Fibroblast of the conjunctiva (primary cell): ENCODE measurements at regions not wholly inside any gene's neighbourhood (a gene's known extent, or its start where the extent isn't known, plus 50 kb on each side); places are given as distances from the start of the nearest gene placed in this dataset.

Experiments
- DNase-seq: peaks from one replicate; pipeline ENCODE4 v3.0.0-alpha.2; 2010; ENCODE audit warnings: low read depth

DNA sequence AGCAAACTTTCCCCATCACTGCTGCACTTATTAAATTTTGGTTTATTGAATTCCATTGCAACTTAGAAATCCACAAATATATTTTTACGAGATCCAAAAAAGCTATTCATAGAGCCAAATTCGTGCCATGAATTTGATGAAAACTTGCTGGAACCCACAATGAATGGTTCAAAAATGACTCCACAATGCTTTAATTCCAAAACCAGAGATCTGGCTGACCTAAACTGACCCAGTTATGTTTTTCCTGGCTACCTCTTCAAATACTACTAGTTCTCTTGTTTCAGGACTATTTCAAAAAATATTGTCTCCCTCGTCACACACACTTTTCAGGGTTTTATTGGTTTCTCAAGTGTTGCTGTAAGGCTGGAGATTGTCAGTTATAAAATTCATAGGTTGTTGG is 474.8 kb downstream of the PDGFC start:
- peak; percentile 1 for DNase-seq

DNA sequence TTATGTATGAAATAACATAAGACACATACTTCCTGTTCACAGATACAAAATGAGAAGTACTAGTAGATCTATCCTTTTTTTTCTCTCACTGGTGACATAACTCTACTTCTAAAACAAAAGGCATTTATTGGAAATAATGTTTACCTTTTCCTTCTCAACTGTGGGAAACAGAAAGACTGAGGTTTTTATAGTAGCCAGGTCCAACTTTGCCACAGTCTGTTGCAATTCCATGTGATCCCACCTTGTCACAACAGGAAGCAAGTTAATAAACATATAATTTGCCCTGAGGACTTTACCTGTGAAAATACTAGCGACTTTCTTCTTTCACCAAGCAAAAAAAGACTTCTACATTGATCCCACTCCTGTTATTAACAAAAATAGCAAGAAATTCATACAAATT is 475.8 kb downstream of the PDGFC start:
- DNase-seq = no peak

DNA sequence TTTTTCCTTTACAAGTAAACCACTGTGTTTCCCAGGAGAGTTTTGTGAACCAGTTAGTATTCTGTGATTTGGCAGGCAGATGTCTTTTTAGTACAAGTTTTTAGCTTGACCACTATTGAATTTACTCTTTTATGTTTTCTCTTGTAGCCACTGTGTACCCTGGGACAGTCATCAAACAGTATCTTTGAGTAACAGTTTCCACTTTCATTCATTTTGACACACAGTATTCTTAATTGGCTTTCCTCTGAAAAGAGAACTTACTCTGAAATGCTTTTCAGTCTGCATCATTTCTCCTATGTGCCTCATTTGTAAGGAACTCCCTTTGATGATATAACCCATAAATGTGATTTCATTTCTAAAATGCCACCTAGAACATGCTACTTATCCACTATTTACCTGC is 476.5 kb downstream of the PDGFC start:
- no peak for DNase-seq

DNA sequence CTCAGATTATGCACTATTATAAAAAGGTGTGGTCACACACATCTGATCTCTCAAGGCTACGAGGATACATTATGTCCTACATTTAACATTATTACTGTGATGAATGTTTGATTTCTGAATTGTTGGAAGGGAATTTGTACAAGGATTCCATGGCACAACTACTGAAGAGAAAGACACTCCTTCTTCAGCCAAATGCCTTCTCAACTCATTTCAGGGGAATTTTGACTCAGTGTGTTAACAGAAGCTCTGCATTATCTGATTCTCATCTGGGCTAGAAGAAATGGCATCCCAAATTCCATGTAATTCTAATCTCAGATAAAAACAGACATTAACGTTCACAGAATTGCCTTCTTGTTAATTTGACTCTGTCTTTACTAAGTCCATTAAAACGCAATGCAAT is 477.7 kb downstream of the PDGFC start:
- no peak for DNase-seq

DNA sequence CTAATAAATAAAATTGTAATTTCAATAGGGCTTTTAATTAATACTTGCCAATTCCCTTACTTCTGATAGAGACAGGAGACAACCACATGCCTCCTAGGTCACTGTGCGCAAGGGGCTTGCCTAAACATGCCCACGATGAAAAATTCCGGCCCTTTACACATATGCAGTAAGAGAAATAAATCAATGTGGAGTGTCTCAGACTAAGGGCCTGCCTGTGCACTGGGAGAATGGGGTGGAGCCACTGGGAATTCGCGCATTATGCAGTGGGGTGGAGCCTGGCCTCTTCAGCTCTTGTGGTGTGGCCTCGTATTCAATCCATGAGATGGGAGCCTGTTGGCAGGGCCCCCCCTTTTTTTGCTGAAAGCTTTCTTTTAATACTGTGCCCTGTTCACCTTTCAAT is 484.5 kb downstream of the PDGFC start:
- no peak for DNase-seq

DNA sequence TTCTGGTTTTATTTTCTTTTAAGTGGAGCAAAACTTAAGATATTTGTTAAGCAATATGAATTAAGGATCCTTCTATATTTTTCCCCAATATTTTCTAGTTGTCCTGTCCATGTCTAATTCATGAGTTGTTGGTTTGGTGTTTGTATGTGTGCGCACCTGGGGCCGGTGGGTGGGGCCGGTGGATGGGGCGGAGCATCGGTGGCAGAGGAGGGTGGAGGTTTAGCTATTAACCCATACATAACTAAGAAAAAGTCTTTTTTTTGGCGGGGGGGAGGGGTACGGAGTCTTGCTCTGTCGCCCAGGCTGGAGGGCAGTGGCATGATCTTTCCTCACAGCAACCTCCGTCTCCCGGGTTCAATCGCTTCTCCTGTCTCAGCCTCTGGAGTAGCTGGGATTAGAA is 489.8 kb downstream of the PDGFC start:
- no peak for DNase-seq

DNA sequence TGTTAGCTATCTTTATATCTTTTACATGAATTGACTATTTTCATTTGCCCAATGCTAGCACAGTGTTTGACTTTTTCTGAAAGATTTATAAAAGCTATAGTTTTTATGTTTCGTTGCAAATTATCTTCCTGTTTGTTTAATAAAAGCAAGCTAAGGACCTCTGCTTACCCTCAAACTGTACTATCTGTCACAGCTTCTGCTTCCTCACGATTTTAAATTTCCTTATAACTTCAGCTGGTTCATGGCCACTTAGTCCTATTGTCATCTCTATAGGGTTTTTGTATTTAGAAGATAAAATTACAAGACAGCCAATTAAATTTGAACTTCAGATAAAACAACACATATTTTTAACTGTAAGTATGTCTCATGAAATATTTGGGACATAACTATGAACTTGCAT is 494.0 kb downstream of the PDGFC start:
- no peak for DNase-seq

DNA sequence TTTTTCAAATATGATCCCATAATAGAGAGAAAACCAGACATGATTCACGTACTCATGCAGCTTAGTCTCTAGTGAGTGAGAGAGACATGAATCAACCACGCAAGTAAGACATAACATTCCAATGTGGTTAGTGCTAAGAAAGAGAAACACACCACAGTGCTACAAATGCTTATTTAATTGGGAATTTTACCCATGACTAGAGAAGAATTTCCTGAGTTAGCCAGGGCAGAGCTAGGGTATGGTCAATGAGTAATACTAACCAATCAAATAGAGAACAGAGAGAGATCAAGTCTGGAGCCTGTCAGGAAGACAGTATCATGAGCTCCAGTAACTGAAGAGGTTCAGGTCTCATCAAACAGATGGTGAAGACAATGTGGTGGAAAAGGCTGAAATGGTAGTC is 495.2 kb downstream of the PDGFC start:
- peak; percentile 83 for DNase-seq

DNA sequence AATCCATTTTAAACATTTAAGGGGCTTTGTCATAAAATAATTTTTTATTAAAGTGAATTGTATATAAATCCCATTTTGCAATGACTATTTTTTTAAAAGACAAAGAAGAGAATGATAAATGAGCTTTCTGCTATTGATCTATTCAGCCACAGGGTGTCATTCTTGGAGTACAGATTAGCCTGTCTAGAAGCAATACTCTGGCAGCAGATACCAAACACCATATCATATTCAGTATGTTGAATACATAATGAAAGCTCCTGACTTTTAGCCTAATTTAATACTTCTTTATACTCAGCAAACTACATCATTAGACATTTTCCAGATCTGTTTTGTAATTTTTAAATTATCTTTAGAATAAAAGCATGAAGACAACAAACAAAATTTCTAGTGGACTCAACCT is 496.3 kb downstream of the PDGFC start:
- peak; percentile 59 for DNase-seq

DNA sequence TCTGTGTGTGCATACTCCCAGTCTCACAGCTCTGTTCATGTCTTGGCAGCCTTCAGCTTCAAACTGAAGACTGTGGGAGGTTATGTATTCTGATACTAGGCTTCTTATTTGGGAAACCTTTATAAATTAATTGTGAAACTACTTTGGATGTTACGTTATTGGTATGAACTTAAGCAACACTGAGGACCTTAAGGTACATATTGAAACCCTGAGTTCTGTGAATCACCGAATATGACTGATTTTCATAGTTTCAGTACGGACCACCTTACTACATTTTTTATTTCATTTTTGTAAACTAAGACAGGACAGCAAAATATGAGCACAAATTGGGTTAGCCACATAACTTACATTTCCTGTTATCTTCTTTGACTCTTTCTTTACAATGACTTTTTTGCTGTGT is 498.4 kb downstream of the PDGFC start:
- DNase-seq = no peak

DNA sequence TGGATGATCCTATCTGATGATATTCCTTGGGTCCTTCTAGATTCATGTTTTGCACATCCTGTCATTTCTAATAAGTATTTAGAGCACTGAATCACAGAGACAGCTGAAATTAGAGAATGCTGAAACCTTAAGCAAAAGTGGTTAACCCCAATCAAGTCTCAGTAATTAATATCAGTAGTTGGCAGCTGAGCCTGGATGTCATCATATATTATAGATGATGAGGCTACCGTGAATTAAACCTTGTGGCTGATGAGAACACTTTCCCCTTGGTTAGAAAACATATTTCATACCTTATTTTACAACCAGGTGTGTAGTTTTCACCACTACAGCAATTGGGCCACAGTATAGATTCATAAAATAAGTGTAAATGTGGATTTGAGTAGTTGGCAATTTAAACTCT is 499.0 kb downstream of the PDGFC start:
- no peak for DNase-seq

DNA sequence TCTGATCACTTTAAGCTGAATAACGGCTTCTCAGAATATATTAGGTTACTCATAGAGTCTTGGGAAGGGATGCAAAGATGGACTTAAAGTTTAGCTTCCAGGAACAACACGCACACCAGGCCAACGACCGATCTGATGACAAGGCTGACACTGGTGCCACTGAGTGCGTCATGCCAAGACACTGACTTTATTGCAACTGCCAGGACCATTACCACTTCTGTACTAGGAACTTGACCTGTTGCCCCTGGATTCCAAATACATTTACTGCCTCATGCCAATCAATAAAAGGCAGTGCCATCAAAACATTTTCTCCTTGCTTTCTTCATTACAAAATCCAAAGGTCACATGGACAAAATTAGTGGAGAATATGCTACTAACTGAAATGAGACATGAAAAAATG is 505.9 kb upstream of the CTSO start:
- DNase-seq = no peak

DNA sequence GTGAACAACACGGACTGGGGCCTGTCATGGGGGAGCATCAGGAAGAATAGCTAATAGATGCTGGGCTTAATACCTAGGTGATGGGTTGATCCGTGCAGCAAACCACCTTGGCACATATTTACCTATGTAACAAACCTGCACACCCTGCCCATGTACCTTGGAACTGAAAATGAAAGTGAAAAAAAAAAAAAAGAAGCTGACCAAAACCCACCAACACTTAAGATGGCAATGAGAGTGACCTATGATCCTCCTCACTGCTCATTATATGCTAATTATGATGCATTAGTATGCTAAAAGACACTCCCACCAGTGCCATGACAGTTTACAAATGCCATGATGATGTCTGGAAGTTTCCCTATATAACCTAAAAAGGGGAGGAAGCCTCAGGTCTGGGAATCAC is 503.2 kb upstream of the CTSO start:
- no peak for DNase-seq

DNA sequence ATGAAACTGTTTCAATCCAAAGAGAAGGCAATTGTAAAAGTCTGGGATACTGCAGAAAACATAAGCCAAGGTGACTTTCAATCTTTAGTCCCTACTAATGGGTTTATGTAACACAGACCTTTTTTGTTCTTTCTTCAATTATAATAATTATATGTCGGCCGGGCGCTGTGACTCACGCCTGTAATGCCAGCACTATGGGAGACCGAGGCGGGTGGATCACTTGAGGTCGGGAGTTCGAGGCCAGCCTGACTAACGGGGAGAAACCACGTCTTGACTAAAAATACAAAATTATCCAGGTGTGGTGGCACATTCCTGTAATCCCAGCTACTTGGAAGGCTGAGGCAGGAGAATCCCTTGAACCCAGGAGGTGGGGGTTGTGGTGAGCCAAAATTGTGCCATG is 489.8 kb upstream of the CTSO start:
- no peak for DNase-seq

DNA sequence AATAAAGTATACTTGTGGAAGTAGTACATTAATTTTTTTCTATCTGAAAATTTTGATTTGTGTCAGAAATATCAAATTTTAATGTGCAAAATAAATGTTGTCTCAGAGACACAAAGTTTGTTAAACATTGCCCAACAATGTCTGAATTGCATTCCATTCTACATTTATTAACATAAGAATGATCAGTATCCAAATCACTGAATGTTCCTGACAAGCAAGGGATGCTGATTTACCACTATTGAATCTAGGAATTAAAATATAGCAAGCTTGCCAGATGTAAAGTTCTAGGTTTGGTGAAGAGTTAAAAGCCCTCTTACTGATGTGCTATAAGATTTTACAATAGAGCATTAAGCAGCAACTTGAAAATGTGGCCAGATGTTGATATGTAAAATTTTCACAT is 489.2 kb upstream of the CTSO start:
- no peak for DNase-seq

DNA sequence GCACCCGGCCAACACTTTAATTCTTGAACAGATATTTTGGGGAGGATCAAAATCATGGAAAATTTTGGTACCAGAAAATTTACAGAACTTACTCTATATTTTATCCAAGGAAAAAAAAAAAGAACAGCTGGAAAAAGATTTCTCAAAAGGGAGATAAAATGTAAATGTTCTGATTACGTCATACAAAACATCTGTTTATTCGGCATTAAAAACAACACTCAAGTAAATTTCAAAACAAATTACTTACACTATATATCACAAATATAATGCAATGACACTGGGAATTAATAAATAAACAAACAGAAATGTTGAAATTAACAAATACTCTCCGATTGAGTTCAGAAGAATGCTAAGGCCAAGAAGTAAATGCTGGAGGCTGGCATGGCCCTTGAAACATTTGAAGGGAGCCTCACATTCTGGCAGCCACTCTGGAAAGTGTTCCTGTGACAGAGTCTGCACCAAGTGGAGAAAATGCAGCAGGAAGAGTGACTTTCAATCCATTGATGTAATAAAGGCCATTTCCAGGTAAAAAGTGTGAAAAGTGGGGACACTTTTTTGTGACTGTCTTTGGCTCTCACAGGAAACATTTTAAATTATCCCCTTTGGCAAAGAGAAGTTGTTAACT is 486.0 kb upstream of the CTSO start:
- no peak for DNase-seq

DNA sequence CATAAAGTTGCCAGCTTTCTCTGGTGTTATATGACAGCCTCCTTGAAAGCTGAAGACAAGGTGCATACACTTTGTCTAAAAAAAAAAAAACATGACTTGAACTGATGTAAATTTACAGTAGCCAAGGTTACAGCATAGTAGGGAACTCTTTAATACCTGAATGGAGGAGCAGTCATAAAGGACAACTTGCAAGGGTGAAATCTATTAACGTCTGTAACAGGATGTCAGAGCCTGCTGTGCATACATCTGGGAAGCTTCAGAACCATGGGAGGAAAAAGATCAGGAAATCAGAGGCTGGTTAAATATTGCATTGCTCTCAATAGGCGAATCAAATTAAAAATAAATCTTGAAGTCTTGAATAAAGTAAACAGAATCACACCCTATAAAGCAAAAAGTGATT is 484.0 kb upstream of the CTSO start:
- no peak for DNase-seq

DNA sequence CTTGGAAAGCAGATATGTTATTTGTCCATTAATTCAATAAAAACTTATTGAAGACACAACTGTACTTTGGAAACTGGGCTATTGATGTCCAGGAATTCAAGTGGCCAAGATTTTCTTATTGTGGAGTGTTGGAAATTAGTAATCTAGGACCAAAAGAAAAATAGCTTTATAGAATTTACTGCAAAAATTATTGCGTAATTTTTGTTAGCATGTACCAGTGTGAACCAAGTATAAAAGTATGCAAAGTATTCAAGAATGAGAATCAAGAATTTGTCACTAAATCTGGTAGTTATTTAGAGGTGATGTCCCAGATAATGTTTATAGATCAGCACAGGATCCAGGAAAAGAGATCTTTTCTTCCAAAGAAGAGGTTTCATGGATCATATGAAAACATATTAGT is 468.9 kb upstream of the CTSO start:
- DNase-seq = no peak

DNA sequence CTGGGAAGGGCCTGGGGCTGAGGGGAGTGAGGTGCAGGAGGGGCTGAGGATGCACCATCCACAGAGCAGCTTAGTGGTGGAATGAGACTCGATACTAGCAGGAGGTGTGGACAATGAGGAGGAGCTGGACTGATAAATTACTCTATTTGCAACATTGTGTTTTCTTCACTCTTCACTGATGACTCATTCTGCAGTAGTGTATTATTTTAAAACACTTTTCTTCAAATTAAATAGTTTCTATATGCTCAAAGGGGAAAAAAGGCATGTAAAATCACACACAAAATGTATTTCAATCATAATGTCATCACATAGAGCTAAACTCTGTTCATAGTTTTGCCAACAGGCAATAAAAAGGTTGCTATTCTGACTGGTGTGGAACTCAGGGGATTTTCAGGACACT is 467.0 kb upstream of the CTSO start:
- no peak for DNase-seq

DNA sequence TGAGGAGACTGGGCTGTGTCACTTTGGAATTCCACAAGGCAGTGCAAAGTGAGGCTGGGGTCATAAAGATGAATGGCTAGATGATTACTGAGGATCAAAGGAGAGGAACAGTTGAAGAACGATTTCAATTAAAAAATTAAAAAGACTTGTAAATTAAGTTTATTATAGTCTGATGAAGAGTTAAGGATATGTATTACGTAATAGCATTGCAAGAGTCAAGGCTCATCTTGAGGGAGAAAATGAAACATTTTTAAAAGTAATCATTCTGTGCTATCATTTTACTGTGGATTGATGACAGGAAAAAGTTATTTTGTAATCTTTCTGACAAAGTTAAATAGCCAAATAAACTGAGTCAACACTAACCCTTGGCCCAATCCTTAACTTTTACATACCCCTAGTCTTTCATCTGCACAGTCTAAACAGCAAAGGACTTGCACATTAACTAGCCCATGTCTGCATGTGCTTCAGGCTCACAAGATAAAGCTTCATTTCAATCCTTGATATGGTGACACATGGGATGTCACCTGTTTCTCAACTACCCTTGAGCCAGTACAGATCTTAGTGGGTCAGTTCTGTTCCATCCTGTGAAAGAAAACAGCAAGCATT is 465.5 kb upstream of the CTSO start:
- no peak for DNase-seq

DNA sequence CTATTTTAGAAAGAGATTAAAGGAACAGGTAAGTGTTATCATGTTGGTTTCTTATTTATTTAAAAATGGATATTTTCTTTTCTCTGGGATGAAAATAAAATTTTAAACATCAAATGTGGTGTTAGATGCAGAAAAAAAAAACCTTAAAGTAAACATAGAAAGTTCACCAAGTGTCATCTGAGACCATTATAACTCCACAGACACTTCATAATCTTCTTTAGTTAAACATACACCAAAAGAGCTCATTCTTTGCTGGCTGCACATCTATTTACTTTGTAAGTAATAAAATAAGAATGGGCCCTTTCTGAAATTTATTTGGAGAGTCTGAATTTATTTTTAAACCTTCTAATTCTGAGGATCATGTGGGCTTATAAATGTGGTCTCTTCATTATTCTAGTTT is 460.7 kb upstream of the CTSO start:
- DNase-seq = no peak

DNA sequence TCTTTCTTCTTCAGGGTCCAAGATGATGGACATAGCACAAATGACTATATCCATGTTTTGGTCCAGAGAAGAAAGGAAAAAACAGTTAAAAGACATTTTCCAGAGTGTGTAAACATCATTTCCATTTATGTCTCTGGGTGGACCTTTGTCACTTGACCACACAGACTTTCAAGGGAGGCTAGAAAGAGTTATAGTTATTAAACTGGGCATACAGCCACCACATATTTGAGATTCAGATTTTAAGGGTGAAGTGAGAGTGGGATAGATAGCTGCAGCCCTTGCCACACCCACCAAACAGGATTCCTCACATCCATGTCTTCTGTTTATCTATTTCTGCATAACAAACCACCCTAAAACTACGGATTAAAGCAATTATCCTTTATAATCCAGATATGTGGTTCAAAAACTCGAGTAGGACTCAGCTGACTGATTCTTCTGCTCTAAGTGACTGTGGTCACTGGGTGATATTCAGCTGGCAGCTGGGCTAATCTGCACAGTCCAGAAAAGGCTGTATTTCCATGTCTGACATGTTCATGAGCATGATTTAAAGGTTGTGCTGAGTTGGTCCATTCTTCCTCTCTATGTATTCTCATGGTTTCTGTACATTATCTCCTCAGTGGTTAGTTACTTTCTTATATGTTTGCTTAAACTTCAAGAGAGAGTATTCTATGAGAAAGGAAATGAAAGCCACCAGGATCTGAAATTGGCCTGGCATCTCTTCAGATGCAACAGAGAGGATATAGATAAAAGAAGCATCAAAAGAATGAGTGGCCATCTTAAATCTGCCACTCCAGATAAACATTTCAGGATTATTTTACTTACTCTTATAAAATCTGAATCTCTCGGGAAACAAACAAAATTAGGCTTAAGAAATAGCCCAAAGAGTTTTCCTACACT is 459.8 kb upstream of the CTSO start:
- no peak for DNase-seq

DNA sequence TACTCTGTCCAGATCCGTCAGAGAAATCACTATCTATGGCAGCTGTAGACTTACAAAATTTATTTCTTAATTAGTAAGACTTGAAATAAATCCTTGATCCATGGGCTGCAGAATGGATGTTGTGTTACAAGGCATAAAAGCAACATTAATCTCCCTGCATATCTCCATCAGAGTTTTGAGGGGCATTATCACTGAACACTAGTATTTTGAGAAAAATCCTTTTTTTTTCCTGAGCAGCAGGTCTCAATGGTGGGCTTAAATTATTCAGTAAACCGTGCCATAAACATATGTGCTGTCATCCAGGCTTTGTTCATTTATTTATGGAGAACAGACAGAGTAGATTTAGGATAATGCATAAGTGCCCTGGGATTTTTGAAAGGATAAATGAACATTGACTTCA is 457.9 kb upstream of the CTSO start:
- no peak for DNase-seq

DNA sequence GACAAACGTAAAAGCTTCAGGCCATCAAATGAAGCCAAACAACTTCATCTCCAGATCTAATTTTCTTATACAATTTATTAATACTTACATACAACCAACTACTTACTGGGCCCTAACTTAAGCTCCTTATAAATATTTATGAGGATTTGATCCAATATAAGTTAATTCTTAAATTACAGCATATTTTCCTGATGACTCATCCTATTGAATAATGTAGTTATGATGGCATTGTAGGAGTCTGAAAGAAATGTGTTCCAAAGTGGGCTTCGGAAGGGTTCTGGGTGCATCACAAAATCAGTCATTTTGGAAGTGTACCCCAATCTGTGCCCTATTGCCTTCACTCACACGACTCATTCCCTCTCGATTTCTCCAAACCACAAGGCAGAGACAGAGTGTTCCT is 455.1 kb upstream of the CTSO start:
- no peak for DNase-seq
